DMS153 treated with DMSO at 0.1 percent for 48 hours (cell line): ENCODE measurements at regions not wholly inside any gene's neighbourhood (a gene's known extent, or its start where the extent isn't known, plus 50 kb on each side); places are given as distances from the start of the nearest gene placed in this dataset.

Source experiments
- DNase-seq: peaks from one replicate; lab custom pipeline; 2025; ENCODE audit not compliant: unreplicated experiment; lab: John Stamatoyannopoulos, UW

DNA sequence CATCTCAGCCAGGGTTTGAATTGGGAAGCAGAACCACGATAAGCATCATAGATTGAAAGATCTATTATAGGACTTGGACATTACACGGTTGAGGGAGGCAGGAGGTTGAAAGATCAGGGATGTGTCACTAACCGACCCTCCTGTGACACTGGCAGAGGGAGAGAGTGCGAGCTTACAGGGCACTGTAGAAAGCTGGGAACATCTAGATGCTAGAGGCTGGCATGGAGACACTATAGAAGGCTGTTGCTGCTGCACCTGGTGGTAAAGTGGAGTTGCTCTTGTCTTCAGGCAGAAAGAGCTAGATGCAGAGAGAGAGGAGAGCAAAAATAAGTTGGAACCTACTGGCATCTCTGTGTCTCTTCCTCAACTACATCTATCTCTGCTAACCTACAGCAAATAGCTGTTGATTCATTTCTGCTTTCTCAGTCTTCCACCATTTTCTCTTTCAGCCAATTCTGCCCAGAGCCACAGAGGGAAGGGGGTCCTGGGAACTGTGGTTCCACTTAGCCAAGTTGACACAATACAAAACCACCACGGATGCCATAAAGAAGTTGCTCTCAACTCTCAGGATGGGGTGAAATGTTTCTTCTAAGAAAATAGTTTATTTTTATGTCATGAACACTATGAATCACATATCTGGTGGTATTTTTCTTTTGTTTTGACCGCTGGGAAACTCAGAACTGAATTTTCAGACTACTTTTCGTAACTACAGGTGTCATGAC lies 155.9 kb downstream of the ZNF281 start:
- DNase-seq: no peak

DNA sequence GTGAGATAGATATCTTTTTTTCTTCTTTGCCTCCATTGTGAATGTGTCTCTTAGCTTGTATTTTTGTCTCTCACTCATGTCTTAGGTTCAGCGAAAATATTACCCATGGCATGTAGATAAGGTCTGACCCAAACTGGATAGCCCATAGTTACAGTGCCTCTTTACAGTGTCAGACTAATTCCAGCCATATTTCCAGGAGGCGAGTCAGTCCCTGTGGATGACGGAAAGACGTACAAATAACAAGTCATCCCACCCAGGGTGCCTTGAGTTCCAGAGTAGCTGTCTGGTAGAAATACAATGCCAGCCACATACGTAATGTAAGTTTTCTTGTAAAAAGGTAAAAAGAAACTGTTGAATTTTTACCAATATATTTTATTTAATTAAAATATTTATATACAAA lies 157.3 kb downstream of the ZNF281 start:
- DNase-seq: no peak

GRCh38 chr1:200250469-200250868 lies 159.4 kb downstream of the ZNF281 start:
- DNase-seq: no peak

DNA sequence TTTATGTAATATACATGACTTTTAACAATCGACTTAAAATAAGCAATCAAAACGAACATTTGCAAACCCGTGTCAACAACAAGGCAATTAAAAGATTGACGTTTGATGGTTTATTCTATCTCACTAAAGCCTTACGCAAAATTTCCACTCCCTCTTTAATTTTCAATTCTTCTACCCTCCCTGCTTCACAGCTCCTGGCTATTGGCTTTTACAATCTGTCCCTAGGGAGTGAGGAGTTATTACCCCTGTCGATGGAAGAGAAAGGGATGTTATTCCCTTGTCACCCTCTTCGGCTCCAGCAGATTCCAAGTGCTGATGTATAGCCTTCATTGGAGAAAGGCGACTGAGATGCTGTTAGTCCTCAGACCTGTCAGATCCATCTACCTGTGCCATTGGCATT lies 161.3 kb downstream of the ZNF281 start:
- peak; percentile 51 for DNase-seq

GRCh38 chr1:200247518-200247917 lies 162.3 kb downstream of the ZNF281 start:
- DNase-seq: no peak

GRCh38 chr1:200245473-200245872 lies 164.4 kb downstream of the ZNF281 start:
- DNase-seq: no peak

DNA sequence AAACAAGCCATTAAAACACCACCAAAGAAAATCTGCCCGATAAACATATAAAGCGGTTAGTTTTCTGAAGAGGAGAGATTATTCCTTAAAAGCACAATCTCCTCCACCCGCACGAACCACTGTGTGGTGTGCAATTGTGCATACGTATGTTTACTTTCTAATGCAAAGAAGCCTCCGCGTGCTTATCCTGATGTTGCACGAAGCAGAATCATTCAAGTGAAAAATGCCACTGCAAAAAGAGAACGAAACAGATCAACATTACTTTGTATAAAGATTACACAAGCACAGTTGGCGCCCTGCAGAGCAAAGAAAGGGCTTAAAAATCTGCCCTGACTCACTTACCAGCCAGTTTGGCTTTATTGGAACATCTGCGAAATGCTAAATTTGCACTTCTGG lies 166.8 kb downstream of the ZNF281 start:
- DNase-seq: no peak

DNA sequence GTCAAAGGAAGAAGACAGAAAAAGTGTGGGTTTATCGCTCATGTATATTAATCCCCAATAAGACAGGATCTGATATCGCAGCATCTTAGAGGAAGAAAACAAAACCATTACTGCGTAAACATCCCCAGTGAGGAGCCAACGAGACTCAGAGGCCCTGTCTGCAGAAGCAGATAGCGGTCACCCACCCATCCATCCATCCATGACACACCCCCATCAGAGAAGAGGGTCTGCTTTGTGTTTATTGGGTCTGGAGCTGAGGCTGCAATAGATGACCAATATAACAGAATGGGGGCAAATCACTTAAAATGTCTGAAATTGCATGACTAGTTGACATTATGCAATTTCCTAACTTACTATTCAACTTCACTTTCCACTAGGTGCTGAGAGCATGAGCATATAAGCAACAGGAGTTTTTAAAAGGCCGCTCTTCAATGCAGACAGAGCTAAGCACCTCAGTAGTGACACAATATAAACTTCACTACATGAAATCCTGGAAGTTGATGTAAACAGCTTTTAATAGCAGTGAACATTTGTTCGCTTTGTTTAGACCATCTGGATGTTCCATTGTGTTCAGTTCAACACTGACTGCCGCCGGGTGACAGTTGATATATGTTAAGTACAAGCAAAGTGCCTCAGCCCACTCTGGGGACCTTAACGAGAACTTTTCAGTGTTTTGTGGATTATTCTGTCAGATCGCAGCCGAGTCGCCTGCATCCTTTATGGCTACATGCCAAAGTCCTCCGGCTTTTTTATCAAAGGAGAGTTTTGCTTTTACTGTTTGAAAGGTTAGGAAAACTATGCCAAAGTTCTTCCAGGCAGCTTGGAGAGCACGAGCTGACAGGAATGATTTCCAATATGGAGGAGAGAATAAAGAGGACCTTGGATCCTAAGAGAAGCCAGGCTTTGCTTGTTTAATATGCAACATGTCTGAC lies 167.5 kb downstream of the ZNF281 start:
- peak; percentile 81 for DNase-seq

DNA sequence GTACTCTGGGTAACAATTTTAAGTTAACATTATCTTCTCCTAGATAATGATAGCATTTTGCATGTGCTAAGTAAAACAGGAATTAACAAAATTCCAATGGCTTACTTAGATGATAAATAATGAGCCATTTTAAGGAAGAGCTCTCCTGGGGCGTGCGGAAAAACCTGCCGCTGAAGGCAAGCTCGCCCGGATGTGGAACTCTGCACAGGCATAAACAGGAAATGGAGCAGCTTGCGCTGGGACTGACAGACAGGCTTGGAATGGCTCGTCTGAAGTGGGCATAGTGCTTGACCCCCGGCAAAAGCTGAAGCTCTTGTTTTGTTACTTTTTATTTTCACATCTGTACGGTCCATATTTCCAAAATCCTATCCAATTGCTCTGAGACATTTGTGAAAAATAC lies 169.2 kb downstream of the ZNF281 start:
- DNase-seq: no peak

- DNase-seq: no peak
Observed at GRCh38 chr1:200238311-200238710, 171.5 kb downstream of the ZNF281 start.

GRCh38 chr1:200237066-200237465 lies 172.8 kb downstream of the ZNF281 start:
- DNase-seq: no peak

- no peak for DNase-seq
Observed at GRCh38 chr1:200234938-200235337, 174.9 kb downstream of the ZNF281 start.

GRCh38 chr1:200233393-200233792 lies 176.4 kb downstream of the ZNF281 start:
- no peak for DNase-seq

GRCh38 chr1:200231787-200232231 lies 178.0 kb downstream of the ZNF281 start:
- no peak for DNase-seq

DNA sequence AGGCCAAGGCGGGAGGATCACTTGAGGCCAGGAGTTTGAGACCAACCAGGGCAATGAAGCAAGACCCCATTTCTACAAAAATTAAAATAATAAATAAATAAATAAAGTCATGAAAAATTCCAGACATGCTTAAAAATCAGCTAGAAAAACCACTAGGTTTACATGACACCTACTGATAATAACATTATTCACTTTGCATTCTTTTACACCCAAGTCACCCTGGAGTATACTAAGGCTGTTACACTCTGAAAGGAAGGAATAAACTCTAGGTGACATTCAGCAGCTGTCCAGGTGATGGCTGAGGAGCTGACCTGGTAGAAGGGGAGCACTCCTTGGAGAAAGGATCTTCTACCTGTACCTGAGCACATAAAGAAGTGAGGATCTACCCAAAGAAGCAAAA lies 179.2 kb downstream of the ZNF281 start:
- DNase-seq: no peak

- DNase-seq: no peak
Observed at GRCh38 chr1:200228486-200228885, 181.3 kb downstream of the ZNF281 start.

DNA sequence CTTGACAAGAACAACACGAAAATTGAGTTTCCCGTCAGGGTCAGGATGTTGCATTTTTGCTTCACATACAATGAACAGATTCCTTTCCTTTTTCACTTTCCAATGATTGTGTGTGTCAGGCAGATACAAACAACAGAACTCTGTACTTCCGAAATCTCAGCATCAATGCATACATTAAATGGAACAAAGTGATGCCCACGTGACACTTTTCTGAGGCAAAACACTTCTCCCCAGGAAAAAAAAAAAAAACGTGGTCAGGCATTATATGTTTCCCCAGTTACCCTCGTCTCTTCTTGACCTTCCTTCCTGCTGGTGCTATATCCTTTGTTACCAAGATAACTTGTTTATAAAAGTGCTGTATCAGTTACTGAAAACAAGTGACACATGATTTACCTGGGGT lies 181.8 kb downstream of the ZNF281 start:
- no peak for DNase-seq
